Testis (tissue), 2 donors: ENCODE measurements at regions not wholly inside any gene's neighbourhood (a gene's known extent, or its start where the extent isn't known, plus 50 kb on each side); places are given as distances from the start of the nearest gene placed in this dataset.

ENCODE experiments used
- DNase-seq: peaks from one replicate; pipeline ENCODE4 v3.0.0-alpha.2; 2019
- H3K27ac ChIP-seq, 2 donors: fragments of 200-600 bp; sonication (generic); one replicate each; pipeline ENCODE4 v1.5.1; 2019
- H3K27me3 ChIP-seq: fragments of 200-600 bp; sonication (generic); one replicate; pipeline ENCODE4 v1.5.1; 2019
- H3K36me3 ChIP-seq: fragments of 200-600 bp; sonication (generic); one replicate; pipeline ENCODE4 v1.5.1; 2017; ENCODE audit warnings: low read depth; ENCODE audit errors: missing control alignments
- H3K4me1 ChIP-seq: fragments of 200-600 bp; sonication (generic); one replicate; pipeline ENCODE4 v1.5.1; 2019
- H3K4me3 ChIP-seq, 2 donors: fragments of 200-600 bp; sonication (generic); one replicate each; pipeline ENCODE4 v1.5.1; 2017 to 2019
- H3K9me3 ChIP-seq: fragments of 200-600 bp; sonication (generic); one replicate; pipeline ENCODE4 v1.5.1; 2017
- CTCF ChIP-seq, 3 experiments: fragments of 450-650 bp in 2 of 3; fragments of 200-600 bp in 1 of 3; sonication (generic) in 1 of 3; IDR thresholded peaks; one replicate each; pipeline ENCODE4 v1.5.1; 2016 to 2019; ENCODE audit warnings: antibody characterized with exemption in 3 of 3, mild to moderate bottlenecking in 2 of 3, moderate library complexity in 1 of 3
- POLR2A ChIP-seq: fragments of 450-650 bp; IDR thresholded peaks from one replicate; pipeline ENCODE4 v1.6.1; 2017; ENCODE audit warnings: antibody characterized with exemption, mild to moderate bottlenecking, moderate library complexity
- WGBS, 2 donors: methylation state at CpG; one replicate each; pipeline ENCODE4 v1.1.5; 2018; 5-methylcytosine and 5-hydroxymethylcytosine counted together
- intact Hi-C: fragments of 100-400 bp; cut with DNase I; formaldehyde crosslinking; loops from one replicate; pipeline ENCODE4 v1.15.1; 2023; ENCODE audit warnings: low total_unique reads

GRCh38 chr3:110971010-110971601, 100.5 kb upstream of the NECTIN3 start:
- Histone ChIP-seq H3K4me3 (no peak overlapping the region), H3K27me3 (no peaks in the 10 kb centered on the region), H3K27ac (no peak overlapping the region), H3K4me1 (no peaks in the 10 kb centered on the region), H3K36me3 (no peaks in the 10 kb centered on the region), H3K9me3 (no peaks in the 10 kb centered on the region)
- no peak for TF ChIP-seq POLR2A
- no peak for TF ChIP-seq CTCF (IDR thresholded peaks at IDR 0.05)
- 69 to 81% methylated on average over 9 of the region's 9 CpGs for WGBS, 2 donors
- DNase-seq, result no peak
- intact Hi-C loops, result no loop called here

- no peaks in the 10 kb centered on the region for H3K9me3 ChIP-seq
- DNase-seq, result no peak
- intact Hi-C loops, result no loop called here
- 78 to 84% methylated on average over 2 of the region's 2 CpGs for WGBS, 2 donors
- no peak for TF ChIP-seq CTCF (IDR thresholded peaks at IDR 0.05)
- no peaks in the 10 kb centered on the region for H3K27me3 ChIP-seq
- no peaks in the 10 kb centered on the region for H3K4me1 ChIP-seq
- H3K27ac ChIP-seq, result no peak overlapping the region
- H3K36me3 ChIP-seq, result no peaks in the 10 kb centered on the region
- no peak overlapping the region for H3K4me3 ChIP-seq
These were observed 98.2 kb upstream of the NECTIN3 start for GRCh38 chr3:110973263-110973895.

GRCh38 chr3:110974902-110975301, 96.7 kb upstream of the NECTIN3 start:
- Histone ChIP-seq H3K27me3 (no peaks in the 10 kb centered on the region), H3K4me3 (no peak overlapping the region), H3K36me3 (no peaks in the 10 kb centered on the region), H3K27ac (no peak overlapping the region), H3K9me3 (no peaks in the 10 kb centered on the region), H3K4me1 (no peaks in the 10 kb centered on the region)
- intact Hi-C loops, result no loop called here
- TF ChIP-seq CTCF (IDR thresholded peaks at IDR 0.05), result no peak
- no peak for TF ChIP-seq POLR2A
- 13 to 19% methylated on average over 2 of the region's 2 CpGs for WGBS, 2 donors
- no peak for DNase-seq

- Histone ChIP-seq H3K4me3 (no peak overlapping the region), H3K36me3 (no peaks in the 10 kb centered on the region), H3K9me3 (no peaks in the 10 kb centered on the region), H3K27me3 (no peaks in the 10 kb centered on the region), H3K27ac (no peak overlapping the region), H3K4me1 (no peaks in the 10 kb centered on the region)
- WGBS, 2 donors, result 83 to 94% methylated on average over 4 of the region's 4 CpGs
- TF ChIP-seq POLR2A (no peak), CTCF (IDR thresholded peaks at IDR 0.05) (no peak)
- intact Hi-C loops, result no loop called here
- no peak for DNase-seq
These were observed 87.0 kb upstream of the NECTIN3 start for GRCh38 chr3:110984456-110985250.
